DMS153 (cell line): ENCODE measurements at regions not wholly inside any gene's neighbourhood (a gene's known extent, or its start where the extent isn't known, plus 50 kb on each side); places are given as distances from the start of the nearest gene placed in this dataset.

Experiments used
- DNase-seq: peaks from one replicate; lab custom pipeline; 2025; lab: John Stamatoyannopoulos, UW

GRCh38 chr7:13035233-13035632 is 347.8 kb downstream of the ARL4A start:
- DNase-seq, result no peak

DNA sequence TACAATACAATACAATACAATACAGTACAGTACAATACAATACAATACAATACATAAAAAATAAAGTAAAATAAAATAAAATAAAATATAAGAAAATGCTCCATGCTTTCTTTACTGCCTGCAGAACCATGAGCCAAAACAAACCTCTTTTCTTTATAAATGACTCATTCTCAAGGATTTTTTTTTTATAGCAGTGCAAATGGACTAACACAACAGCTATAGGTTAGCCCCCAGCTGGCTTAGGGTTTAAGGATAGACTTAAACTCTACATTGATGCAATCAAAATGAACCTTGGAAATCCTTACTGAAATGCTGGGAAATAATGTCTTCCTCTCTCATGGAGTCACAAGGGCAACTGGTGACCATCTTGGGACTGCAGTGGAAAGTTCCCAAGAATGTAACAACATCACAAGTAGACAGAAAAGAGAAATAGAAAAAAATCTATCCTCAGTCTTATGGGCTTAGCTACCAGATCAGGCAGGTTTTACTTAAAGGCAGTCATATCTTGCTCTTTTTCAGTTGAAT is 348.9 kb downstream of the ARL4A start:
- no peak for DNase-seq

GRCh38 chr7:13037216-13037615 is 349.8 kb downstream of the ARL4A start:
- DNase-seq, result no peak

DNA sequence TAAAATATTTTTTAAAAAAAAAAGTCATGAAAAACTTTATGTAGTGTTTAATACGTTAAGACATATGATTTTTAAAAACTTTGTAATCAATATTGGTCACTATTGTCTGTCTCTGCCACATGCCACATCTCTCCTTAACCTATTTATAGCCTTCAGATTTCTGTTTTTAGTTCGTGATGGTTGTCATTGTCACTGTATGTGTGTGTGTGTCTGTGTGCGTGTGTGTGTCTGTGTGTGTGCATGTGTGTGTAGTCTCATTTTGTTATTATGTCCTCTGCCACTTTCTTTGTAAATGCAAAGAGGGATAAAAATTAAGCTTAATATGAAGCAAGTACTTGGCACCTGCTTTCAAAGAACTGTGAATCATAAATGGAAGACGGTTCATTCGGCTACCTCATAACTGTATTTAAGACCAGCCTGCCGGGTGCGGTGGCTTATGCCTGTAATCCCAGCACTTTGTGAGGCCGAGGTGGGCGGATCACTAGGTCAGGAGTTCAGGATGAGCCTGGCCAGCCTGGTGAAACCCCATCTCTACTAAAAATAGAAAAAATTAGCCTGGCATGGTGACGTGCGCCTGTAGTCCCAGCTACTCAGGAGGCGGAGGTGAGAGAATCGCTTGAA is 354.0 kb downstream of the ARL4A start:
- no peak for DNase-seq

DNA sequence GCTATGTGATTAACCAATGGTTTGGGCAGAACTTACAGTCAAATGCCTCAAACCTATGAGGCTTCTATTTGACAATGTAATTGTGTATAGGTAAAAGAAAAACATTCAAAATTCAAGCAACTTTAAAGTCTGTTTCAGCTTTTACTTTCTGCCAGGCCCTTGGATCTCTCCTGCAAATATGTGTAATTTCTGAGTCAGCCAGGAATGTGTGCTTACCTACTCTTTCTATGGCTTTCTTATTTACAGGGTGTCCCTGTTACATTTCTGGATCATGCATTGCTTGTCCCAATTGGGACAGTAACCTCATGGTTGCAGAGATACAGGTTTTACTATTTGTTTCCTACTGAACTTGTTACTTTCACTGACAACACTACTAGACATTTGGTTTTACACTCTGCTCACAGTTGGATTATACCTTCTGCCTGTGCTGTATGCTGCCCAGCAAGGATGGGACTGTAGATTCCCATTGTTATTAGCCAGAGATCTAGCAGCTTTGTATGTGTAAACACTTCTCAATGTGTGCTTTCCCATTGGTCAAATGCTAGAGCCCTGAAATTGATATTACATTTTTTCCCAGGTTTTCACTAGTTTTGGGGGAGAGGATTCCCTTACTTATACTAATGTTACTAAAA is 355.3 kb downstream of the ARL4A start:
- DNase-seq, result no peak

DNA sequence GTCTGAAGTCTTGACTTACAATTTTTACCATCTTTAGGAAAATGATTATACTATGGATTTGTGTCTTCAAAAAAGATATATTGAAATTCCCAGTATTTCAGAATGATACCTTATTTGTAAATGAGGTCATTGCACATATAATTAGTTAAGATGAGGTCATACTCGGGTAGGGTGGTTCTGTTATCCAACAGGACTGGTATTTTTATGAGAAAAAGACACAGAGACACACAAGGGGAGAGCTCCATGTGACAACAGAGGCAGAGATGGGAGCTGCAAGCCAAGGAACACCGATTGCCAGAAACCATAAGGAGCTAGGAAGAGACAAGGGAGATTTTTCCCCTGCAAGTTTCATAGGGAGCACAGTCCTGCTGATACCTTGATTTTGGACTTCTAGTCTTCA is 356.9 kb downstream of the ARL4A start:
- no peak for DNase-seq

DNA sequence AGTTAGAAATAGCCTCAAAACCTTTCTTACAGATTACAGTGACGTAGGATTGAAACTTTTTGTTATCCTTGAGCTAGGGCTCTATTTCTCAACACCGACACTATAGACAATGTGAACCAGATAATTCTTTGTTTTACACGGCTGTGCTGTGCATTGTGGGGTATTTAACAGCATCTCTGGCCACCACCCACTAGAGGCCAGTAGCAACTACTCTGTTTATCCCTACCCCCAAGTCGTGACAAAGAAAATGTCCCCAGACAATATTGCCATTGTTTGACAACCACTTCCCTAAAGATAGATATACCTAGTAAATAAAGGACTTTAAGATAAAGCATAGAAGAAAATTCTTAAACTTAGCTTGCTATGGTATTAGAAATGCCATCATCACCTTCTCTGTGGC is 359.6 kb downstream of the ARL4A start:
- no peak for DNase-seq

GRCh38 chr7:13049946-13050345 is 362.5 kb downstream of the ARL4A start:
- no peak for DNase-seq

DNA sequence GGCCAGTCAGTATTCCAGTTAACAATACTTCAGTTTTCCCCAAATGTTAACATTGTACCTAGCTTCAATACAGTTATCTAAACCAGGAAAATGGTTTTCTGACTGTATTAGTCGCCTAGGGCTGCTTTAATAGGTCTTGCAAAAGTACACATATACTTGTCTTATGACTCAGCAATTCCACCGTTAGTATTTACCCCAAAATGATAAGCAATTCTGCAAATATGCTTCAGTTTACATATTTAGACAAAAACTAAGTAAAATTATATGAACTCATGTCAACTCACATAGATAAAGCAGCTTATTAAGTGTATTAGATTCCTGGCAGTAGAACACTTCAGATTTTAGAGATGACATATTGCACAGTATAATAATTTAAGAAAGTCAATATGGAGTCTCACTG is 363.3 kb downstream of the ARL4A start:
- no peak for DNase-seq

- DNase-seq, result no peak
These were observed 368.4 kb downstream of the ARL4A start for GRCh38 chr7:13055732-13056368.

- no peak for DNase-seq
These were observed 370.2 kb downstream of the ARL4A start for GRCh38 chr7:13057462-13058200.

- no peak for DNase-seq
These were observed 372.7 kb downstream of the ARL4A start for GRCh38 chr7:13060173-13060572.

- no peak for DNase-seq
These were observed 373.7 kb downstream of the ARL4A start for GRCh38 chr7:13061115-13061514.

DNA sequence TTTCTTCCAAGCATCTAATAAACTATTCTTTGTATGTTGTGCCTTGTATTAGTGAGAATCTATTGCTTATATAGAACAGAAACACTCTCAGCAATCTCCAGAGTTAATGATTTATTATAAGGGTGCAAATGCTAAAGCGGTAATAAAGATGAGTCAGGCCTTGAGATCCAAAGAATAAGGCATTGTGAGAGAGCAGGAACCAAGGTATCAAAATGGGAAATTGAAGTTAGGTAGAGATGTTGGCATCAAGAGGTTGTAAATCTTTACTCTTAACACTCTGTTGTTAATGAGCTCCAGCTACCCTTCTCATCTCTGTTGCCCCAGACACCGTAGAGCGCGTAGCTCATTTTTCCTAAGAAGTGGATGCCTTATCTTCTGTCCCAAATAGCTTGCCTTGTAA is 375.2 kb downstream of the ARL4A start:
- no peak for DNase-seq

- no peak for DNase-seq
These were observed 379.6 kb downstream of the ARL4A start for GRCh38 chr7:13067036-13067435.

DNA sequence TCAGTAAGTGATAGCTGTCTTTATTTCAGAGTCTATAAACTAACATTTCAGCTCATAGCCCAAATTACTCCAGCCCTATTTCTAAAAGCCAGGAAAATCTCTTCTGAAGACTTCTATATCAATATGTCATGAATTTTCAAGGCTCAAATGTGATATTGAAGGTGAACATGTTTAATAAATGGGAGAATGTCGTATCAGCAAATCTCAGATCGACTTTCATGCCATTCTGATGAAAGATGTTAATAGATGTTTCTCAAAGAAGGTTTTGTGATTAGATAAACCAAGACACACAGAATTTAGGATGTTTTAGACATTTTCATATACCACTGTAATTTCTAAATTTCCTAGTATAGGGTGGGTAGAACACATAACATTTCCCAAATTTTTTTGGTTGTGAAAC is 380.6 kb downstream of the ARL4A start:
- DNase-seq, result no peak

GRCh38 chr7:13069841-13070240 is 382.4 kb downstream of the ARL4A start:
- DNase-seq, result no peak

GRCh38 chr7:13072014-13072413 is 384.6 kb downstream of the ARL4A start:
- DNase-seq, result no peak

DNA sequence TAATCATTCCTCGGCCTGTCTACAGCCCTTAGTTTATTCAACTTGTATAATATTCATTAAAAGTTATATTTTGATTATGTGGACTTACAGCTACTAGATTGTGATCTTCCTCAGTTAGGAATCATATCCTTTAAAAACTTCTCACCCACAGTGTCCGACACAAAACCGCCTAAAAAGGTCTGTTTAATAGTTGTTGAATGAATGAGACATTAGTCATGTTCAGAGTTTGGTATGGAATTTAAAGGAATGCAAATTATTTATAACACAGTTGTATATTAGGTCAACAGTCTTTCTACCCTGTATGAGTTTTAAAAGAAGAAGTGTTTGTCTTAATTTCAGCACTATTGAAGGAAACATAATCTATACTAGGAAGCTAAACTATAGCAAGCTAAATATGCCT is 390.0 kb downstream of the ARL4A start:
- no peak for DNase-seq

DNA sequence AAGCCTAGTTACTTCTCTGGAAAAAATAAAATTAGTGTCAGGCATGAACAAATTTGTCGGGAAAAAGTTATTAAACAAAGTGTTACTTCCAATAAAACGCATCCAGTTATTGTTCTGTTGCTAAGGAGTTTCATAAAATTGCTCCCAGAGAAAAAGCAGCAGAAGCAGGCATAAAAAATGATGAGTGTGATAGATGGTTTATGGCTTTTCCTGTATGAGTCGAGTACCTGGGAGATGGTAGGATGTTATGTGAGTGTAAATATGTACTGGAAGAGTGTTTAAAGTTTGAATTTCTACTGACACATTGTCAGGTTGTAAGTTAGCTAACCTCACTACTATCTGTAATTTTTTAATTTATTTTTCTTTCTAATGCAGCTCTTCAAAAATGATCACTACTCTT is 390.7 kb downstream of the ARL4A start:
- DNase-seq, result no peak

GRCh38 chr7:13090959-13091358 is 403.5 kb downstream of the ARL4A start:
- no peak for DNase-seq

DNA sequence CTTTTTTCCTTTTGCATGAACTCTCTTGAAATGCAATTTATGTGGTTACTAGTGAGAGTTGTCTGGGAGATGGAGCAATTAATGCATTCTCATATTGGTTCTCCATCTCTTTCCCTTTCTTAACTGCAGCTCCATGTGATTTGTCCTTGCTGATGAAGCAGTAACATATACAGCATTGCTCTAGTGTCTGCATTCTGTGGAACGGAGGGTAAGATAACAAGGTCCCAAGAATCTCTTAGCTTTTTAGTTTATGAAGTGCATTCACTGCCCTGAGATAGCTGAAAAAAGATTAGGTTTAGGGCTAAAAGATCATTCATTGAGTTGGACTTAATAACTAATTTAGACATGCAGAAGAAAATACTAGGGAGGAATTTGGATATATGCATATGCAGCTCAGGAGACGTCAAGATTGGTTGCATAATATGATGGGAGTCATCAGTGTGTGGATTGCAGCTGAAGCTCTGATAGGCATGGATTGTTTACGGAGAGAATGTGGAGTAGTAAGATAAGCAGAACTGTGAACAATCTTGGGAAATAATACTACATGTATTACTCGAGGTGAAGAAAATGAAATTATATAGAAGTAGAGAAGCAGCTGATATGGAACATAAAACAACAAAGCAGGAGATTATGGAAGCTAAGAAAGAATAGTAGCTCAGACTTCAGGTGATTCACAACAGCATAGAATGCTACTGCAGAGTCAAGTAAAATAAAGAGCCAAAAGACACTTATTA is 404.7 kb downstream of the ARL4A start:
- DNase-seq, result no peak
